ENCODE measurements at regions not wholly inside any gene's neighbourhood (a gene's known extent, or its start where the extent isn't known, plus 50 kb on each side); places are given as distances from the start of the nearest gene placed in this dataset.
A peak's percentile ranks its signal among the peaks of the same experiment; 100 is the strongest.

DNA sequence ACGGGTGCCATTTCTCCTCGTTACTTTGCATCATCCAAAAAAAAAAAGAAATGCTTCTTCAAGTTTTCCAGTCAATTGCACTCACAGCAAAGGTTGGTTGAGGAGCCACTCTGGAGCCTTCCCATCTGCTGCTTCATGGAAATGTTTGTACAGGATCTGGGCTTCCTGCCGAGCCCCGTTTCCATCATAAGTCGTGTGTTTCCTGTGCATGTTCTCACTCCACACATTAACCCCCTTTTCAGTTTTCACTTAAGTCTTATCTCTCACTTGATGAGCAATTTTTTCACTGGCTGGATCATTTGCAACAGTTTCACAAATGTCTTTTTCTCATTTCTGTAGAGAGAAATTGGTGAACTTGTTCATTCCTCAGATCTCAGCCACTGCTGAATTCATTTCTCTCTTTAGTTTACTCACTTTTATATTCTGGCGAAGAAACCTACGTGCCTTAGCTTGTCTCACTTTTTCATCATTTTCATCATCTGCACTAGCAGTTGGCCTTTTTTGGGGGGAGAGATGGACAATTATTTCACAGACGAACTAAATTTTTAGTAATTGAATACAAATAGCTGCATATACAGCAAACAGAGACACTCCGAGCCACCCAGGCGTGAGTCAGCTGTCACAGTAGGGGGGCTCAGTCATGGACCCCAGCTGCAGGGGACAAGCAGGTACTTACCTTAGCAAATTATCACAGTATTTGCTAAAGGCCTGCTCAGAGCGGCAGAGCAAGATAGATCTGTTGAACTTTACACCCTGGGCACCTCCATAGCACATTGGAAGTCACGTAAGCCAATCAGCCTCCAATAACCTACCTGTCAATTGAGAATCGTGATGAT is 750.8 kb upstream of the ID2 start:
- peak in 3 of 4 donors; percentile 42 to 67 (median 52) for DNase-seq (ENCODE audit: low read depth in 4 of 4, low spot score in 3 of 4)

DNA sequence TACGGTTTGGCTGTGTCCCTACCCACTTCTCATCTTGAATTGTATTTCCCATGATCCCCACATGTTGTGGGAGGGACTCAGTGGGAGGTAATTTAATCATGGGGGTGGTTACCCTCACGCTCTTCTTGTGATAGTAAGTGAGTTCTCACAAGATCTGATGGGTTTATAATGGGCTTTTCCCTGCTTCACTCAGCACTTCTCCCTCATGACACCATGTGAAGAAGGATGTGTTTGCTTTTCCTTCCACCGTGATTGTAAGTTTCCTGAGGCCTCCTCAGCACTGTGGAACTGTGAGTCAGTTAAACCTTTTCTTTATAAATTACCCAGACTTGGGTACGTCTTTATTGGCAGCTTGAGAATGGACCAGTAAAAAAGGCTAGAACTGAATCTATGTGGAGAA is 750.0 kb upstream of the ID2 start:
- DNase-seq (ENCODE audit: low read depth in 4 of 4, low spot score in 3 of 4), result no peak

DNA sequence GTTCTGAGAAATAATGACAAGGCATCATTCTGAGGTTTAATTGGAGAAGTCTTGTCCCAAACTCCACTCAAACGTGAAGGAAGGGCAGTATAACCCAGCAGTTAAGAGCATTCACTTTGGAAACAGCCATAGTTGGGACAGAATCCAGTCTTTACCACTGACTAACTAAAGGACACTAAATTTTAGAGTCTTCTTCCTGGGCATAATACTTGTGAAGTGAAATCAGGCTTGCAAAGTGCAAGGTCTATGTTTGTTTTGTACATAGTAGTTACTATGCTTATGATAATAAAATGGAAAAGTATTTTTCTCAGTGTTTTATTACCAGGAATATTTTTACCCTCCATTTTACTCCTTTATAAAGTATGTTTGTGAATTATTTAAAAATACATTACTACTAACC is 748.2 kb upstream of the ID2 start:
- DNase-seq (ENCODE audit: low read depth in 4 of 4, low spot score in 3 of 4), result no peak

DNA sequence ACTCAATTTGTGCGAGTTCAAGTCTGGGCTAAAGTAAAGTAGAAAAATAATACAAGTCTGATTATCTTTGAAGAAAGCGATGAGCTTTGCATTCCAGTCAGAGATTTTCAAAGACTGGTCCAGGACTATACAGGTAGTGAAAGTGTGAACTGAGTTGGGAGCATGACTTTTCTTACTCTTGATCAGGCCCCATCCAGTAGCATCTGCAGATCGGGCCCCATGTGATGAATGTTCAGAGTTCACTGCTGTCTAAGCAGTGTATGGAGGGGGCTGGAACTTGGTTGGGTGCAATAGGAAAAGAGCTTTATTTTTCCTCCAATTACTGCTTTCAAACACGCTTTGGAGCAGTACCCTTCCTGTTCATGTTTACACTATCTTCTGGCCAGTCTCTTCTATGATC is 747.4 kb upstream of the ID2 start:
- no peak for DNase-seq (ENCODE audit: low read depth in 4 of 4, low spot score in 3 of 4)

DNA sequence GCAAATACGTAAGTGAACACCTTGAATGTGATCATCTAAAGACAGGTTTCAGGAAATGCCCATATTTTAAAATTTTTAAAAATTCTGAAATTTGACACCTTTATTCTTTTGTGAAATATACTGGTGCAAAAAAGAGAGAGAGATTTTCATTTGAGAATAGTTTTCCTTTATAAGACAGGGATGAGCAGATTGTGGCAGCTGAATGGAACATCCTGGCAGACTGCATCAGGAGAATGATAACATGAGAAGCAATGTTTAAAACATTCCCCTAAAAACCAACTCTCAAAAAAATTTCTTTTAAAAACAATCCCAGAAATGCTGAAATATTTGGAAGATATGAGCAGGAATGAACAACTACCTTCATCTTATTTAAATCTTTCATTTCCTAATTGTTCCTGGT is 744.8 kb upstream of the ID2 start:
- DNase-seq (ENCODE audit: low read depth in 4 of 4, low spot score in 3 of 4), result no peak

DNA sequence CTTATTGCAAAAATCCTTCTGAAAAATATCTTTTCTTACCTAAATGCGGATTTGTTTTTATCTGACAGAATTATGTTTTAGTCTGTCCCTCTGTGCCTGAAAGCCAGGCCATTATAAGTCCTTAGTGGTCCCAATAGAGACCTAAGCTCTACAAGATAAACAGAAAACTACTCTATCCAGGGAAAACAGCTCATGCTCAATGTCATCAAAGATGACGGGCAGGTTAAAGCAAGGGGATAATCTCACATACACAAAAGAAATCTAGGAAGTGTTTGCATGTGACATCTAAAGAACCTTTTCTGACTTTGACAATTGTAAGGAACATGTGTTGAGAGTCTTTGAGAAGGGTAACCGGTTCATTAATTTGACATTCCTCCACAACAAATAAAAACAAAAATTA is 741.1 kb upstream of the ID2 start:
- no peak for DNase-seq (ENCODE audit: low read depth in 4 of 4, low spot score in 3 of 4)

DNA sequence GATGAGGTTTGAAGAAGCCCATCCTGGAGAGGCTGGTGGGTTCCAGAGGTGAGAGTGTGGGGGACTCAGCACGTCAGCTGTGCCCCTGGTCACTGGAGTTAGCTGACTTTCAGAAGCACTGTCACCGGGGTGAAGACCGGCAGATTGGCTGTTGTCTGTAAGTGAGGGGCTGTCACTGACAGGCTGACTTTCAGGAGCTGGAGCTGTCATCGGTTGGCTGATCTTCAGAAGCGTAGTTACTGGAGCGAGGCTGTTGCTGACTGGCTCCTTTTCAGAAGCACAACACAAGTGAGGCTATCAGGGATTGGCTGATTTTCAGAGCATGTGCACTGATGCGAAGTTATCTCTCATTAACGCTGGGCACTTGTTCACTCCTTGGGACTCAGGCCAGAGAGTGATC is 738.4 kb upstream of the ID2 start:
- no peak for DNase-seq (ENCODE audit: low read depth in 4 of 4, low spot score in 3 of 4)

DNA sequence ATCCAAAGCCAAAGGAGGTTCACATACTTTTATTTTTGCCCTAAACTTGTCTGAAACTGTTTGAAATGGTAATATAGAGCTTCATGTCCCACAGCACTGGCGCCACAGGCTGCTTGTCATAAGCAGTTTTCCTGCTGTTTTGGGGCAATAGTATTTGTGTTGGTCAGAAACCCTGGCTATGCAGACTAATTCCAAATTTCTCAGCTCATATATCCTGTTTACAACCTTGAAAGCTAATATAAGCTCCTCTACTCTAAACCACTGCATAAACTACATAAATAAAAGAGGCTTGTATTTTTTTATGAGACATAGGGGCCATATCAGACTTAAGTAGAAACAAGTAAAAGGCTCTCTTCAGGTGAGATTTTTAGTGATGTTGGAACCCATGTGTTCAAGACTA is 736.8 kb upstream of the ID2 start:
- DNase-seq (ENCODE audit: low read depth in 4 of 4, low spot score in 3 of 4), result peak in 1 of 4 donors; percentile 27

DNA sequence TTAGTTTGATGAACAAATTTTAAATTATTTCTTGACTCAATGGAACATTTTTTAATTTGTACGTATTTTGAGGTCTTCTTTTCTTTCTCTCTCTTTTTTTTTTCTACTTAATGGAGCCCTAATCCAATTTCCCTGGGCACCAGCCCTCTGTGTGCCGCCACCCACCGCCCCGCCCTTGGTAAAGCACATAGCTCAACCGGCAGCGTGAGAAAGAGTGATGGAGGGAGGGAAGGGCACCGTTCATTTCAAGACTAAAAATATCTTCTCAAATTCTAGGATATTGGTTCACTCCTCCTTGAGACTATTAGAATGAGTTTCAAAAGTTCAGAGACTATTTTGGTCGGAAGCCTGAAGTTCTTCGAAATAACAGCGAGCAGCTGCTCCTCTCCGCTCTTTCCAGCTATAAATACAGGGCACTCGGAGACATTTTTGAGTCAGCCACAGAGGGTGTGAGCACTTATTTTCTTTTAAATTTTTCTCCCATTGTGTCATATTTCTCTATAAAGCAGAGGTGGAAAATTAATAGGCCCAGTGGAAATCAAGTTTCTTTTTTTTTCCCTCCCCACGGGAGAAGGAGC is 731.7 kb upstream of the ID2 start:
- peak in 1 of 4 donors; percentile 37 for DNase-seq (ENCODE audit: low read depth in 4 of 4, low spot score in 3 of 4)

DNA sequence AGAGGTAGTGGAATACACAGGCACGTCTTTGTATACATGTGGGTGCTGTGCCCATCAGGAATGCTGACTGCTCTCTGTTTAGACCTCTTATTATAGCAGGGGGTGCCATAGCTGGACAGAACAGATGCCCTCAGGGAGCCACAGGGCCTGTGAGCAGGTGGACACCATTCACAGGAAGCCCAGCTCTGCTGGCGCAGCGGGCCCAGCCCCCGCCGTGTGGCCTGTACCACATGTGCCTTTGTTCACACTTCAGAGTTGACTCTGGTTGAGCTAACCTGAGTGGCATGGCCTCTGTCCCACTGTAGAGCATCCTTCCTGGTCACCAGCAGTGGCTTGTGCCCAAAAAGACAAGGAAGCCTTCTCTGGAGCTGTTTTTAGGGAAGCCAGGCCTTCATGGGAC is 730.9 kb upstream of the ID2 start:
- no peak for DNase-seq (ENCODE audit: low read depth in 4 of 4, low spot score in 3 of 4)

DNA sequence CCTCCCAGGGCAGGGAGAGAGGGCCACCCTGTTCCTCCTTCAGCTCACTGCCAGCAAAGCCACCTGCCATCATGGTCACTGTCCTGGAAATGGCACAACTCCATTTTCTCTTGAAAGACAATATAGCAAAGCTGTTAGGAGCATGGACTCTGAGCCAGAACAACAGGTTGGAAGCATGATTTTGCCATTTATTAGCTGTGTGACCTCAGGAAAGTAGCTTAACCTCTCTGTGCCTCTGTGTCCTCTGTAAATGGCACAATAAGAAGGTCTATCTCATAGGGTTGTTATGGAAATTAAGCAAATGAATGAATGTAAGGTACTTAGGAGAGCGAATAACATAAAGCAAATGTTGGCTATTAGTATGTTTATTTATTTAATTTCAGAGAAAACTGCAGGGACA is 730.4 kb upstream of the ID2 start:
- no peak for DNase-seq (ENCODE audit: low read depth in 4 of 4, low spot score in 3 of 4)

DNA sequence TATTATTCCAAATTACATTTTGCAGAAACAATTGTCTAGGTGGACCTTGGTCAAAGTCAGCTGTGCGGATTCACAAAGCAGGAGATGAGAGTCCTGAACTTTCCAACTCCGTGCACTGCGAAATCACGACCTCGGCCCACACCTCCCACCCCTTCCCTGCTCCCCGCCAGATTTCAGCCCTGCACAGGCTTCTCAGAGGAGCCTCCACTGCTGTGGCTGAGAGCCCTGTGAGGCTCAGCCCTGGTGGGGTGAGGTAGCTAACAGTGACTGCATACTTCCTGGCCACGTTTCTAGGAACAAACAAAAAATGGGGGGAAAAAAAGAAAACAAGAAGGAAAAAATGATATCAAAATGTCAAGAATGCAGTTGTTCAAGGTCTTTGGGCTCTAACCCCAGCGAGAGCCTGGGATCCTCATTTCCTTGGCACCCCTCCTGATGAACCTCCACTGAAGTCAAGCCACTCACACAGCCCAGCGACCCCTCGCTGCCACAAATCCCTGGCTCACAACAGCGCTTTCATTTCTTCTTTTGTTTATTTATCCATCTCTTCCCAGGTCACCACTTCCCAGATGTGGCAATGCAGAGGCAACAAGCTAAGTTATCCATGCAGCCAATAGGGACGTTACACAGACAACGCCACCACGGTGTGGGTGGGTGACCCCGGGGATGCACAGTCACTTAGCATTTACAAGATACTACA is 729.7 kb upstream of the ID2 start:
- no peak for DNase-seq (ENCODE audit: low read depth in 4 of 4, low spot score in 3 of 4)

DNA sequence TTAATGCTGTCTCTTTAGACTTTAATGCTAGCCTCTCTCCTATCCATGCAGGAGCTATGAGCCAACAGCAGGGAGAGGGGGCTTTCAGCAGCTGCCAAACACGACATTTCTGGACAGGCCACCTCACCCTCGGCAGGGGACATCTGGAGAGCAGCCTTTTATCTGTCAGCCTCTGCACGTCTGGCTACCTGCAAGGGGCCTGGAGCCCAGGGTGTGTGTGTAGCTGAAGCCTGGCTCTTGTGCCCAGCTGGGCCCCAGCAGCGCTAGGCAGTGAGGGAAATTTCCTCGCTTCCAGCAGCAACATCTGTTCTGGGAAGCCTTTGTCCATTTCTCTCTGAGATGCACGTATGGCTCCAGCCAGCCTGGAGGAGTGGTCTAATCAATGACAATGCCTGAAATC is 728.7 kb upstream of the ID2 start:
- DNase-seq (ENCODE audit: low read depth in 4 of 4, low spot score in 3 of 4), result no peak

DNA sequence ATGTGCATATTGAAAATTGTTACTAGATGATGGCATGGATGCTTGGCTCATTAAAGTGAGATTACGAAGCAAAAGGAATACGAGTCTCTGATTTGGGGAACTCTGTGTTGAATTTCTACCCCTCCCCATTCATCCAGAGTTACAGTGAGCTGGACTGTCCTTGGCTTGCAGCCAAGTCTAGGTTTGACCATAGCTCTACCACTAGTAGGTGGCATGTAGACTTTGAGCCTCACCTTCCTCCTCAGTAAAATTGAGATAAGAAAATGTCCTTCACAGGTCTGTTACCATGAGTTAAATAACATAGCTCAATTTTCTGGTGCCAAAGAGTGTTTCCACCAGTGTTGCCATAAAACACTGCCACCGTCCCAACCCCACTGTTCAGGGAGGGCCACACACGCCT is 727.6 kb upstream of the ID2 start:
- no peak for DNase-seq (ENCODE audit: low read depth in 4 of 4, low spot score in 3 of 4)

DNA sequence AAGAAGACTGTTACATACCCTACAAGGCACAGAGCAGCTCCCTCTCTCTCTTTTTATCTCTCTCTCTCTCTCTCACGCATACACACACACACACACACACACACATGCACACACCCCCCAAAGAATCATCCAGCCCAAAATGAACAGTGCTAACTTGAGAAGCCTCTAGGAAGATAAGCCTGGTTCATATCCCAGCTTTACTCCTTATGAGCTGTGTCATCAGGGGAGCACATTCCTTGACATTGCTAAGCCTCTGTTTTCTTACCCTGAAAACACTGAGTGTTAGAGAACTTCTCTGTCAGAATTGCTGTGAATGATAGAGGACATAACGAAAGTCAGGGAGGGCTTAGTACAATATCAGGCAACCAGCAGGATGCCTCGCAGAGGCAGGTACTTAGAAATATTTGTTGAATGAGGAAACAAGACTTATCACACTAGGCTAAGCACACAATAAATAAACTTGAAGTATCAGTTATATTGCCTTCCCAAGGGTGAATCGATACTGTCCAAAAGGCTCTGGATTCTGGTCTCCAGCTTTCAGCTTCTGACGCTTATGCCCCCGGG is 725.6 kb upstream of the ID2 start:
- DNase-seq (ENCODE audit: low read depth in 4 of 4, low spot score in 3 of 4), result no peak

DNA sequence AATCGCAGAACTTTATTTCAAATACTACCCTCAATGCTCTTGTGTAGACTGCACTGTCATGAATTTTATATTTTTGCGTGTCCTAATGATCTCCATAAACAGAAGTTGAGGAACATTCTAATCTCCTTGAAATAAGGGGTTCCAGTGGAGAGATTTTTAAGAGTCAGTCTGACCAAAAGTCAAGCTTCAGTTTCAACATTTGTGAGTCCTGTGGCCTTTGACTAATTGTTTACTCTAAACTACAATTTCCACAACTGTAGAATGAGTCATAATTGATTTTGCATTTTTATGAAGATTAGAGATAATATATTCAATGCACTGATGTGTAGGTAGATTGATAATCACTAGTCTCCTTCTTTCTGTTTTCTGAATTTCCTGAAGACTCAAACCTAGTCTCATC is 720.3 kb upstream of the ID2 start:
- DNase-seq (ENCODE audit: low read depth in 4 of 4, low spot score in 3 of 4), result no peak

DNA sequence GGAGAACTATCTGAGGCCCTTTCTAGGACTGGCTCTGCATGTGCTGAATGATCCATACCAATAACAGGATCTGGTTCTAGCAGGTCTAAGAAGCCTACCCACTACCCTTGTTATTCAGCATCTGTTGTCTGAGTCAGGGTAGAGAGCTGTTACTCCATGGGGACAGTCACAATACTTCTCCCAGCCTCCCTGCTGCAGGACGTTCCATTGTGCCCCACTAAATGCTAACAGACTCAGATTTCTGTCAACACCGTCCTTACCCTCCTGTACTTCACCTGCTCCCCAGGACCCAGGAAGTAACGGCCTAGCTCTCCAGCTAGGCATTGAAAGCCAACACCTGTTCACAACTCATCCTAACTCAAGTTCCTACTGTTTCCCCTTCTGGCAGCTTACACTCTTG is 719.7 kb upstream of the ID2 start:
- DNase-seq (ENCODE audit: low read depth in 4 of 4, low spot score in 3 of 4), result no peak

DNA sequence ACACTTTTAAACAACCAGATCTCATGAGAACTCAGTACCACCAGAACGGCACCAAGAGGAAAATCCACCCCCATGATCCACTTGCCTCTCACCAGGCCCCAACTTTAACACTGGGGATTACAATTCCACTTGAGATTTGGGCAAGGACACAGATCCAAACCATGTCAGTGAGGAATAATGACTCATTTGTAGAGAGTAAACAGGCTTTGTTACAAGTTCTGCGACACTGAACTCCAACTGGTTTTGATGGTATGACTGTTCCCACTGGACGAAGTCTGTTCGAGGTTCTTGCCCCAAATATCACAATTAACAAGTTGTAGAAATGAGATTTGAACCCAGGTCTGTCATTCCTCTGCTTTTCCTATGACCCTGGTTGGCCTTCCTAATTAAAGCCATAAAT is 718.1 kb upstream of the ID2 start:
- no peak for DNase-seq (ENCODE audit: low read depth in 4 of 4, low spot score in 3 of 4)

DNA sequence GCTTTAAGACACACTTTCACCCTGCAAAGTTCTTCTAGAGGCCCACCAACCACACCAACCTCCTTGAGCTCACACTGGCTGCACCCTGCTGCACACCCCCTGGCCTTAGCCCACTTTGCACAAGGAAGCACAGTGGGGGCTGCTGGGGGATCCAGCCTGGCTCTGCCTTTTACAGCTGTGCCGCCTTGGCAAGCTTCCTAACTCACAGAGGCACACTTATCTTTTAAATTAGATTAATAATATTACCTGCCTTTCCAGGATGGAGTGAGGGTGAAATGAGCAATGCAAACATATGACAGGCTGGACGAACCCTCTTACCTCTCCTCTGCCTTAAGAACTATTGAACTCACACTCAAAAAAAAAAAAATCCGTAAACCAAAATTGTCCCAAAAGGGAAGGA is 715.8 kb upstream of the ID2 start:
- DNase-seq (ENCODE audit: low read depth in 4 of 4, low spot score in 3 of 4), result no peak

DNA sequence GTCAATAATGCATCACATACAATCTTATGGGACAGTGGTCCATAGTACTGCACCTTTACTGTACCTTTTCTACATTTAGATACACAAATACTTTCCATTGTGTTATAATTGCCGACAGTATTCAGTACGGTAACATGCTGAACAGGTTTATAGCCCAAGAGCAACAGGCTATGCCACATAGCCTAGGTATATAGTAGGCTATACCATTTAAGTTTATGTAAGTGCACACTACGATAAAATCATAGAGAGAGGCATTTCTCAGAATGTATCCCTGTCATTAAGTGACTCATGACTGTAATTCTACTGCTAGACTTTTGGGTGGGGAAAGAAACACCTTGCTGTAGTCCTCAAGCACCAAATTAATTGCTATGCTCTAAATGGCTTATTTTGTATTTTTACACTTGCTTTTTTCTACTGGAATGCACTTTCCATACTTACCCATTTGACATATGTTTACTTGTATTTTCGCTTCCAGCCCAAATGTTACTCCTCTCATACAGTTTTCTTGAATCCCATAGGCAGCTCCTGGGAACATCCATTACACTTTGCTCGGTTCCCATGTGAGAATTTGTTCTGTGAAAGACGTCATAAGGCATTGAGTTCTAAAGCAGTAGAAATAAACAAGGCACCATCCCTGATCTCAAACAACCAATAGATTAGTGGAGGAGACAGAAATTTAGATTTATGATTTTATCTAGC is 714.0 kb upstream of the ID2 start:
- no peak for DNase-seq (ENCODE audit: low read depth in 4 of 4, low spot score in 3 of 4)

Data from right renal pelvis (tissue), 4 donors.